Thyroid gland (tissue), 4 donors: ENCODE measurements at regions not wholly inside any gene's neighbourhood (a gene's known extent, or its start where the extent isn't known, plus 50 kb on each side); places are given as distances from the start of the nearest gene placed in this dataset.

Experiments used
- POLR2A ChIP-seq, 2 donors: fragments of 450-650 bp; IDR thresholded peaks; one replicate each; pipeline ENCODE4 v1.6.1; 2017; ENCODE audit warnings: antibody characterized with exemption in 2 of 2, mild to moderate bottlenecking in 2 of 2, moderate library complexity in 1 of 2
- TF ChIP-seq, protein P1 (sequence below), 6 experiments: fragments of 200-600 bp in 3 of 6; fragments of 450-650 bp in 3 of 6; sonication (generic) in 3 of 6; IDR thresholded peaks; one replicate each; pipeline ENCODE4 v1.5.1; 2016 to 2019; ENCODE audit warnings: antibody characterized with exemption in 6 of 6, mild to moderate bottlenecking in 2 of 6, inconsistent platforms in 1 of 6, moderate library complexity in 1 of 6

DNA sequence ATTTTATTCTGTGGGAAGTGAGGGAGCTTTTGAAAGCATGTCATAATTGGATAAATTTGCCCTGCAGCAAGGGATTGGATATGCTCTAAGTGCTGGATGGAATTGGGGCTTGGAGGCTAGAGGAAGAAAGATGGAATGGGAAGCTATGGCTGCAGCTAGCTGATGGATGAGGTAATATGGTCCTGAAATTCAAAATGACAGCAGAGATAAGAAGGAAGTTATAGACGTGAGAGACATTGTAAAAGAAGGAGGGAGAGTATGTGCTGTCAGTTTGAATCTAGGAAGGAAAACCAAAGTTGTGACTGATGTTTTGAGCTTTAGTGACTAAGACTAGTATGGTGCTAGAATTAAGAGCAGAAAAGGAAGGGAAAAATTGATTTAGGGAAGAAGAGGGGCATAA is 299.9 kb upstream of the SPAG17 start:
- TF ChIP-seq, protein P1, sequence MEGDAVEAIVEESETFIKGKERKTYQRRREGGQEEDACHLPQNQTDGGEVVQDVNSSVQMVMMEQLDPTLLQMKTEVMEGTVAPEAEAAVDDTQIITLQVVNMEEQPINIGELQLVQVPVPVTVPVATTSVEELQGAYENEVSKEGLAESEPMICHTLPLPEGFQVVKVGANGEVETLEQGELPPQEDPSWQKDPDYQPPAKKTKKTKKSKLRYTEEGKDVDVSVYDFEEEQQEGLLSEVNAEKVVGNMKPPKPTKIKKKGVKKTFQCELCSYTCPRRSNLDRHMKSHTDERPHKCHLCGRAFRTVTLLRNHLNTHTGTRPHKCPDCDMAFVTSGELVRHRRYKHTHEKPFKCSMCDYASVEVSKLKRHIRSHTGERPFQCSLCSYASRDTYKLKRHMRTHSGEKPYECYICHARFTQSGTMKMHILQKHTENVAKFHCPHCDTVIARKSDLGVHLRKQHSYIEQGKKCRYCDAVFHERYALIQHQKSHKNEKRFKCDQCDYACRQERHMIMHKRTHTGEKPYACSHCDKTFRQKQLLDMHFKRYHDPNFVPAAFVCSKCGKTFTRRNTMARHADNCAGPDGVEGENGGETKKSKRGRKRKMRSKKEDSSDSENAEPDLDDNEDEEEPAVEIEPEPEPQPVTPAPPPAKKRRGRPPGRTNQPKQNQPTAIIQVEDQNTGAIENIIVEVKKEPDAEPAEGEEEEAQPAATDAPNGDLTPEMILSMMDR (IDR thresholded peaks at IDR 0.05): no peak
- TF ChIP-seq POLR2A (IDR thresholded peaks at IDR 0.05): no peak
